Loucy (cell line): ENCODE measurements at regions not wholly inside any gene's neighbourhood (a gene's known extent, or its start where the extent isn't known, plus 50 kb on each side); places are given as distances from the start of the nearest gene placed in this dataset.
A peak's percentile ranks its signal among the peaks of the same experiment; 100 is the strongest.

Source experiments
- H2AFZ ChIP-seq: fragments of 200-600 bp; sonication (generic); 2 replicates; pipeline ENCODE4 v1.6.0; 2016; ENCODE audit warnings: antibody characterized with exemption, mild to moderate bottlenecking, low read length, moderate library complexity
- H3F3A ChIP-seq: fragments of 200-600 bp; 2 replicates; pipeline ENCODE4 v1.6.0; 2016; ENCODE audit warnings: antibody characterized with exemption, low read depth, mild to moderate bottlenecking
- H3K27me3 ChIP-seq: fragments of 200-600 bp; sonication (generic); 2 replicates; pipeline ENCODE4 v1.6.1; 2014; ENCODE audit warnings: low read length, mild to moderate bottlenecking; ENCODE audit not compliant: insufficient read depth, poor library complexity, severe bottlenecking
- H3K36me3 ChIP-seq: fragments of 200-600 bp; sonication (generic); 2 replicates; pipeline ENCODE4 v1.6.1; 2016; ENCODE audit warnings: low read length; ENCODE audit not compliant: insufficient read depth
- H3K4me1 ChIP-seq: fragments of 200-600 bp; sonication (generic); 2 replicates; pipeline ENCODE4 v1.5.1; 2014; ENCODE audit warnings: low read length, mild to moderate bottlenecking; ENCODE audit not compliant: insufficient read depth, poor library complexity, severe bottlenecking
- H3K4me2 ChIP-seq: fragments of 200-600 bp; sonication (generic); 2 replicates; pipeline ENCODE4 v1.6.0; 2014; ENCODE audit warnings: antibody characterized with exemption, low read length, low read depth, mild to moderate bottlenecking; ENCODE audit not compliant: poor library complexity, severe bottlenecking
- H3K4me3 ChIP-seq: fragments of 200-600 bp; sonication (generic); 2 replicates; pipeline ENCODE4 v1.5.1; 2014; ENCODE audit warnings: low read length, mild to moderate bottlenecking, mixed read lengths; ENCODE audit not compliant: poor library complexity, severe bottlenecking
- H3K79me2 ChIP-seq: fragments of 200-600 bp; sonication (generic); 2 replicates; pipeline ENCODE4 v1.6.1; 2014; ENCODE audit warnings: low read length; ENCODE audit not compliant: insufficient read depth
- H3K9ac ChIP-seq: fragments of 200-600 bp; sonication (generic); 2 replicates; pipeline ENCODE4 v1.6.0; 2014; ENCODE audit warnings: mild to moderate bottlenecking, low read depth, low read length, moderate library complexity; ENCODE audit not compliant: poor library complexity, severe bottlenecking
- H3K9me2 ChIP-seq: fragments of 200-600 bp; sonication (generic); replicated peaks from 2 replicates; pipeline ENCODE4 v1.6.1; 2016; ENCODE audit warnings: low read depth, low read length, mixed read lengths
- H3K9me3 ChIP-seq: fragments of 200-600 bp; sonication (generic); 2 replicates; pipeline ENCODE4 v1.6.1; 2014; ENCODE audit warnings: mild to moderate bottlenecking, antibody characterized with exemption, low read length, low read depth; ENCODE audit not compliant: insufficient read depth
- H4K20me1 ChIP-seq: fragments of 200-600 bp; sonication (generic); 2 replicates; pipeline ENCODE4 v1.6.0; 2014; ENCODE audit warnings: antibody characterized with exemption, low read length, mild to moderate bottlenecking; ENCODE audit not compliant: insufficient read depth, poor library complexity, severe bottlenecking
- CTCF ChIP-seq: fragments of 200-600 bp; sonication (generic); conservative IDR thresholded peaks from 2 replicates; pipeline ENCODE4 v1.5.1; 2014; ENCODE audit warnings: mild to moderate bottlenecking, antibody characterized with exemption, low read length
- EZH2phosphoT487 ChIP-seq: fragments of 200-600 bp; IDR thresholded peaks from 2 replicates; pipeline ENCODE4 v1.6.1; 2018; ENCODE audit warnings: antibody characterized with exemption, mild to moderate bottlenecking, moderate library complexity, borderline replicate concordance

GRCh38 chr5:106854105-106854687 is 816.5 kb downstream of the EFNA5 start:
- TF ChIP-seq EZH2phosphoT487 (no peak), CTCF (no peak)
- Histone ChIP-seq H3K27me3 (no peaks in the 10 kb centered on the region), H3K4me1 (no peaks in the 10 kb centered on the region)

GRCh38 chr5:106853266-106853665 is 817.5 kb downstream of the EFNA5 start:
- Histone ChIP-seq H2AFZ (no peak overlapping the region), H3K4me1 (no peaks in the 10 kb centered on the region), H3K4me3 (no peak overlapping the region), H4K20me1 (no peaks in the 10 kb centered on the region), H3K4me2 (no peak overlapping the region), H3K9me2 (no peaks in the 10 kb centered on the region), H3K9ac (no peak overlapping the region), H3K9me3 (no peaks in the 10 kb centered on the region), H3K27me3 (no peaks in the 10 kb centered on the region), H3K36me3 (no peaks in the 10 kb centered on the region), H3F3A (no peaks in the 10 kb centered on the region), H3K79me2 (no peaks in the 10 kb centered on the region)
- no peak for TF ChIP-seq EZH2phosphoT487

More at GRCh38 chr5:106854105-106854687, 816.5 kb downstream of the EFNA5 start:
- Histone ChIP-seq H3K36me3 (no peaks in the 10 kb centered on the region), H3K9me3 (no peaks in the 10 kb centered on the region), H3K9me2 (no peaks in the 10 kb centered on the region), H3F3A (no peaks in the 10 kb centered on the region), H3K4me2 (no peak overlapping the region), H3K4me3 (no peak overlapping the region), H3K9ac (no peak overlapping the region), H3K79me2 (no peaks in the 10 kb centered on the region), H2AFZ (no peak overlapping the region), H4K20me1 (no peaks in the 10 kb centered on the region)

DNA sequence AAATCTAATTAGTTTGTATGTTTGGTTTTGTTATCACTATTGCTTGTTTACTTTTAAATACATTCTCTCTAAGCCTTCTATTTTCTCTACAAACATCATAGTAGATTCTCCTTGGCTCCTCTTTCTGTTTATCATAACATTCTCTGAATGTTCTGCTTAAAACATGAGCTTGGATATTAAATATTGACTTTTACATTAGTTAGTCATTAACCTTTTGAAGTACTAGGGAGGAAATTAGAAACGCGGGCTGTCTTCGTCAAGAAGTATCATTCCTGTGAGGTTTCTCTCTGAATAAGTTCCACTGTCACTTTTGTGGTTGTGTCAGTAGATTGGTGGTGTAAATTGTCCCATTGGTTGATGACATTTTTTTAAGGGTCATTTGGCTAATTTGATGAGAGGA is 821.5 kb downstream of the EFNA5 start:
- H3K4me3 ChIP-seq, result no peak overlapping the region
- no peak overlapping the region for H3K4me2 ChIP-seq
- no peaks in the 10 kb centered on the region for H3K9me2 ChIP-seq
- H3K9ac ChIP-seq, result no peak overlapping the region
- TF ChIP-seq CTCF (no peak), EZH2phosphoT487 (no peak)
- no peak overlapping the region for H2AFZ ChIP-seq
- H3K36me3 ChIP-seq, result no peaks in the 10 kb centered on the region
- no peaks in the 10 kb centered on the region for H3K4me1 ChIP-seq
- H3K79me2 ChIP-seq, result no peaks in the 10 kb centered on the region
- no peaks in the 10 kb centered on the region for H4K20me1 ChIP-seq
- H3F3A ChIP-seq, result no peaks in the 10 kb centered on the region
- H3K9me3 ChIP-seq, result no peaks in the 10 kb centered on the region
- H3K27me3 ChIP-seq, result no peaks in the 10 kb centered on the region

DNA sequence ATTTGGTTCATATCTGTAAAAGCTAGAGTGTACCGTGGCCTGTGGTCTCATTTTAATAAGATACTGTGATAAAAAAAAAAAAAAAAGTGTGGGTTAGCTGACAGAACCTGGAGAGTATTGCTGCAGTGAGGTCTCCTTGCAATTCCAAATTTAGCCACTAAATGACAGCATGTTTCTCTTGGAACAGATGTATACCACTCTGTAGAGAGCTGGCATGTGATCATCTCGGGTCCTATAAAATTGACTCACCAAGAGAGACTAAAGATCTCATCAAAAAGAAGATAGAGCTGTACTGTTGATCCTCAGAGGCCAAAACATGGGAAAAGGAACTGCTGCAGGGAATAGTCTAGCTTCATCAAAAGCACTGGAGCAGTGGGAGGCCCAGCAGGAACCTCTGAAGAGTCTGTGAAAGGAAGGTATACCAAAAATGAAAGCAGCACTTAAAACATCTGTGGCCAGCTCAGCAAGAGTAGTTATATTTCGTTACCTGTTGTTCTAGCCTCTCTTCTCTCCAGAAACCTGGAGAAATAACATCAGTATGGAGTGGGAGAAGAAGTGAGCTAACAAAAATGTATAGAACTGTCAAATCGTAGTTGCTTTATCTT is 826.8 kb downstream of the EFNA5 start:
- Histone ChIP-seq H3K9me2 (no peaks in the 10 kb centered on the region), H3K36me3 (no peaks in the 10 kb centered on the region), H3F3A (no peaks in the 10 kb centered on the region), H3K4me3 (peak overlapping the region; percentile 44), H2AFZ (peak overlapping the region; percentile 83; the same call in 1 of the 2 replicates), H4K20me1 (no peaks in the 10 kb centered on the region), H3K4me1 (no peaks in the 10 kb centered on the region), H3K79me2 (no peaks in the 10 kb centered on the region), H3K27me3 (no peaks in the 10 kb centered on the region), H3K4me2 (peak overlapping the region; percentile 53), H3K9me3 (no peaks in the 10 kb centered on the region), H3K9ac (no peak overlapping the region)
- TF ChIP-seq EZH2phosphoT487 (no peak), CTCF (peak; percentile 43)
